GM12864 (cell line): ENCODE measurements at regions not wholly inside any gene's neighbourhood (a gene's known extent, or its start where the extent isn't known, plus 50 kb on each side); places are given as distances from the start of the nearest gene placed in this dataset.

Experiments used
- DNase-seq: peaks from one replicate; pipeline ENCODE4 v3.0.0-alpha.2; 2011; ENCODE audit warnings: low read depth
- H3K4me3 ChIP-seq: 2 replicates; pipeline ENCODE4 v1.5.1; 2011; ENCODE audit warnings: mild to moderate bottlenecking, low read depth, low read length, control low read depth
- CTCF ChIP-seq: IDR thresholded peaks from 2 replicates; pipeline ENCODE4 v1.5.1; 2011; ENCODE audit warnings: low read depth, mild to moderate bottlenecking, moderate library complexity, low read length, control low read depth, inconsistent platforms; ENCODE audit errors: missing control alignments

DNA sequence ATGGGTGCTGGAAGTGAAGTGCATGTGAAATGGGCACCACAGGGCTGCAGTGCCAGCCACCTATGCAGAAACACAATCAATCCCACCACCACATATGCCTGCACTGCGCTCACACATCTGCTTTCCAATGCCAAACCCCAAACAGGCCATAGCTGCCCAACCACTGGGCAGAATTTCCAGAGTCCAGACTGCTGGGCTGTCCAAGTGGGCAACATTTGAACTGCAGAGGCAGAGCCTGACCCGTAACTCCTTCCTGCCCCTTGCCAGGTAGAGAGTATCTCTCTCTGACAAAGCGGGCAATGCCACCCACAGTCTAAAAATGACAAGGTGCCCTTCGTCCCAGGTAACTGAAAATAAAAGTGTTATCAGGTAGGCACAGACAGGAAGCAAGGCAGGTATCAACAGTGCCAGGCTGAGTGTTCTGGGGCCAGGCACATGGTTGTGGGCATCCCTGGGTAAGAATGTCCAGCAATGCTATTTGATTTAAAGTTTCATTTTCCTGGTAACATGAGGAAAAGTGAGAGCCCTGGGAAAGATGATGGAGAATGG, 79.5 kb downstream of the FOXA2 start:
- no peak for TF ChIP-seq CTCF
- no peak overlapping the region for H3K4me3 ChIP-seq
- DNase-seq = no peak

GRCh38 chr20:22503577-22503976, 80.8 kb downstream of the FOXA2 start:
- no peak for DNase-seq
- TF ChIP-seq CTCF = no peak
- H3K4me3 ChIP-seq = no peak overlapping the region

DNA sequence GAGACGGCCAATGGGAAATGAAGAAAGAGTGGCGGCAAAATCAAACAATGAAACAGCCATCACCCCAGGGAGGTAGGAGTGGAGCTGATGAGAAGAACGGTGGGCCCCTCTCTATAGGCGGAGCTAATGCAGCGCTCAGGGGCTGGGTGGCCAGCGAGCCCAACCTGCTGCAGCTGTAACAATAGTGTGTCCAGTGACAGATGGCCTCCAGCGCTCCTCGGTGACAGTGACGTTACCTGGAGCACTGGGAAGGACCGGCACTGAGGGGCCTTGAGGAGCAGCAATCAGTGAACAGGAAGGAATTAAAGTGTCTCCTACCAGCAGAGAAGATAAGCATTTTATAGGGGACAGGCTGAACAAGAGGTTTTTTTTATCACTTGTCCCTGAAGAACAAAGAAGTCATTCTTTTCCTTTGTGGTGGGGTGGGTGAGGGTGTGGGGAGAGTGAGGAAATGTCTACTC, 81.6 kb downstream of the FOXA2 start:
- TF ChIP-seq CTCF = no peak
- no peak for DNase-seq
- H3K4me3 ChIP-seq = no peak overlapping the region

- no peak for TF ChIP-seq CTCF
- no peak for DNase-seq
- H3K4me3 ChIP-seq = no peak overlapping the region
Observed at GRCh38 chr20:22501566-22502344, 82.6 kb downstream of the FOXA2 start.

GRCh38 chr20:22501034-22501433, 83.3 kb downstream of the FOXA2 start:
- no peak for DNase-seq
- TF ChIP-seq CTCF = no peak
- H3K4me3 ChIP-seq = no peak overlapping the region

DNA sequence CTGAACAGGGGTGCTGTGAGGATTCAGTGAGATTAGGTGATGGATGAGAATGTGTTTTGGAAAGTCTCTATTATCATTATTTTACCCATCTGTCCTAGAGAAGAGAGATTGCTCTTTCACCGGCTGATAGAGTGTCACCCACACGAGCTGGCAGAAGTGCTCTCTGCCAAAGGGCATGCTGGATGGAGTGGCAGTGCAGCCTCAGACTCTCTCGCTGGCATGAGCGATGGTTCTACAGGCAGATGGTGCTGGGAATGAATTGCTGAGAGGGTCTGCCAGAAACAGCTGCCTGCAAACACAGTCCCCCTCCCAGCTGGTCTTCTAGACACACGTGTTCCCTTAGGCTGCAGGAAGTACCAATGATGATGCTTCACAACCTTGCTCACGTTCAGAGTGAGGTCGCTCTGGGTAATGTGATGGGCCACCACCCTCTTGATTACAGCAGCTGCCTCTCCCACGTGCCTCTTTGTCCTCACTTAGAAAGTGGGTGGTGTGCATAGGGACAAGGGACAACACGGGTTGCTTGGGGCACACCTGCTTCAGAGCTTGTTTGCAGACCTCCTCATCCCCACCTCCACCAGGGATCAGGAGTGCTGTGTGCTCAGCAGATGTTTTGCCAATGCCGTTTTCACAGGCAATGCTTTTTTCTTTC, 84.7 kb downstream of the FOXA2 start:
- DNase-seq = no peak
- no peak for TF ChIP-seq CTCF
- no peak overlapping the region for H3K4me3 ChIP-seq
